A673 (cell line): ENCODE measurements at regions not wholly inside any gene's neighbourhood (a gene's known extent, or its start where the extent isn't known, plus 50 kb on each side); places are given as distances from the start of the nearest gene placed in this dataset.

Experiments used
- EZH2 ChIP-seq: fragments of 200-600 bp; sonication (generic); IDR thresholded peaks from 2 replicates; pipeline ENCODE4 v1.6.1; 2017; ENCODE audit warnings: borderline replicate concordance, low read depth, mild to moderate bottlenecking, mixed read lengths, antibody characterized with exemption, low read length; ENCODE audit not compliant: poor library complexity, severe bottlenecking
- TF ChIP-seq, protein P1 (sequence below): fragments of 300-800, 200-600 bp; sonication (generic); conservative IDR thresholded peaks from 2 replicates; pipeline ENCODE4 v1.5.1; 2017; ENCODE audit warnings: low read depth, mild to moderate bottlenecking, antibody characterized with exemption, low read length, moderate library complexity, mixed read lengths

- TF ChIP-seq, protein P1, sequence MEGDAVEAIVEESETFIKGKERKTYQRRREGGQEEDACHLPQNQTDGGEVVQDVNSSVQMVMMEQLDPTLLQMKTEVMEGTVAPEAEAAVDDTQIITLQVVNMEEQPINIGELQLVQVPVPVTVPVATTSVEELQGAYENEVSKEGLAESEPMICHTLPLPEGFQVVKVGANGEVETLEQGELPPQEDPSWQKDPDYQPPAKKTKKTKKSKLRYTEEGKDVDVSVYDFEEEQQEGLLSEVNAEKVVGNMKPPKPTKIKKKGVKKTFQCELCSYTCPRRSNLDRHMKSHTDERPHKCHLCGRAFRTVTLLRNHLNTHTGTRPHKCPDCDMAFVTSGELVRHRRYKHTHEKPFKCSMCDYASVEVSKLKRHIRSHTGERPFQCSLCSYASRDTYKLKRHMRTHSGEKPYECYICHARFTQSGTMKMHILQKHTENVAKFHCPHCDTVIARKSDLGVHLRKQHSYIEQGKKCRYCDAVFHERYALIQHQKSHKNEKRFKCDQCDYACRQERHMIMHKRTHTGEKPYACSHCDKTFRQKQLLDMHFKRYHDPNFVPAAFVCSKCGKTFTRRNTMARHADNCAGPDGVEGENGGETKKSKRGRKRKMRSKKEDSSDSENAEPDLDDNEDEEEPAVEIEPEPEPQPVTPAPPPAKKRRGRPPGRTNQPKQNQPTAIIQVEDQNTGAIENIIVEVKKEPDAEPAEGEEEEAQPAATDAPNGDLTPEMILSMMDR, result no peak
- no peak for TF ChIP-seq EZH2
Measured at GRCh38 chr5:113771483-113771882, 258.0 kb downstream of the YTHDC2 start.
